T-cell (primary cell): ENCODE measurements at regions not wholly inside any gene's neighbourhood (a gene's known extent, or its start where the extent isn't known, plus 50 kb on each side); places are given as distances from the start of the nearest gene placed in this dataset.

ENCODE experiments used
- ATAC-seq, 4 experiments: fragments of 200-7000 bp in 3 of 4; fragments of 150-1000 bp in 1 of 4; cut with Tn5 transposase; replicated peaks in 1 of 4; 1 replicate in 3 of 4; 2 replicates in 1 of 4; pipeline ENCODE4 v1.10.0; 2021; ENCODE audit warnings: moderate library complexity in 3 of 4, mild to moderate bottlenecking in 2 of 4, moderate number of reproducible peaks in 1 of 4
- CTCF ChIA-PET, 2 donors: fragments of 300-600 bp; sonication (Branson Sonifier 250); formaldehyde crosslinking; loops; one replicate each; lab custom pipeline; 2022; ENCODE audit warnings: antibody characterized with exemption in 2 of 2; lab: Charles Lee
- POLR2A ChIA-PET, 2 donors: fragments of 300-600 bp; sonication (Branson Sonifier 250); formaldehyde crosslinking; loops; one replicate each; lab custom pipeline; 2022; ENCODE audit warnings: antibody characterized with exemption in 2 of 2; lab: Charles Lee
- DNase-seq, 35 experiments: peaks; one replicate each; pipeline versions ENCODE4 v3.0.0 to v3.0.0-alpha.2; 2013 to 2023
- H3K27ac ChIP-seq: one replicate; pipeline ENCODE4 v1.5.1; 2013; ENCODE audit warnings: low read length
- H3K27me3 ChIP-seq, 2 experiments: replicated peaks in 1 of 2; 1 replicate in 1 of 2; 2 replicates in 1 of 2; pipeline versions ENCODE4 v1.6.1 to v1.7.0; 2013; ENCODE audit warnings: low read length in 1 of 2, mixed read lengths in 1 of 2; ENCODE audit not compliant: control insufficient read depth in 2 of 2, insufficient read depth in 2 of 2; ENCODE audit errors: extremely low read depth in 1 of 2
- H3K36me3 ChIP-seq, 2 donors: 1 replicate in 1 of 2; 2 replicates in 1 of 2; pipeline versions ENCODE4 v1.6.1 to v1.7.0; 2013; ENCODE audit warnings: low read length in 1 of 2; ENCODE audit not compliant: control insufficient read depth in 2 of 2, insufficient read depth in 1 of 2; ENCODE audit errors: extremely low read depth in 1 of 2
- H3K4me1 ChIP-seq, 2 experiments: 1 replicate in 1 of 2; 2 replicates in 1 of 2; pipeline versions ENCODE4 v1.6.1 to v1.7.0; 2013; ENCODE audit warnings: low read length in 2 of 2, mixed read lengths in 1 of 2; ENCODE audit not compliant: insufficient read depth in 2 of 2, control insufficient read depth in 1 of 2; ENCODE audit errors: extremely low read depth in 1 of 2
- H3K4me3 ChIP-seq, 2 donors: 1 replicate in 1 of 2; 2 replicates in 1 of 2; pipeline versions ENCODE4 v1.5.1 to v1.7.0; 2013; ENCODE audit warnings: mild to moderate bottlenecking in 2 of 2, low read length in 1 of 2, moderate library complexity in 1 of 2; ENCODE audit not compliant: control insufficient read depth in 1 of 2; ENCODE audit errors: extremely low read depth in 1 of 2
- H3K9me3 ChIP-seq: 2 replicates; pipeline ENCODE4 v1.7.0; 2013
- H3K27ac Mint-ChIP-seq, 2 donors: one replicate each; pipeline ENCODE4 v1.8.0; 2020 to 2021; ENCODE audit warnings: mild to moderate bottlenecking in 2 of 2, mixed read lengths in 2 of 2
- H3K27me3 Mint-ChIP-seq, 2 donors: one replicate each; pipeline ENCODE4 v1.8.0; 2021 to 2022; ENCODE audit warnings: mixed read lengths in 2 of 2
- H3K36me3 Mint-ChIP-seq: one replicate; pipeline ENCODE4 v1.8.0; 2021; ENCODE audit warnings: mixed read lengths
- H3K4me1 Mint-ChIP-seq, 3 donors: one replicate each; pipeline ENCODE4 v1.8.0; 2020 to 2022; ENCODE audit warnings: mixed read lengths in 3 of 3, mild to moderate bottlenecking in 1 of 3
- H3K4me3 Mint-ChIP-seq, 3 donors: one replicate each; pipeline ENCODE4 v1.8.0; 2020 to 2022; ENCODE audit warnings: mild to moderate bottlenecking in 3 of 3, mixed read lengths in 3 of 3, moderate library complexity in 3 of 3
- H3K9me3 Mint-ChIP-seq, 3 donors: one replicate each; pipeline ENCODE4 v1.8.0; 2020 to 2022; ENCODE audit warnings: mixed read lengths in 3 of 3
- WGBS: methylation state at CpG from one replicate; pipeline ENCODE4 v1.1.5; 2013; ENCODE audit warnings: missing lambda C conversion rate; ENCODE audit not compliant: insufficient coverage; 5-methylcytosine and 5-hydroxymethylcytosine counted together

- Mint-ChIP-seq H3K4me1 (no peaks in the 10 kb centered on the region), H3K27me3 (peaks cover 4 to 11% of the 10 kb centered on the region in 2 donors), H3K4me3 (no peak overlapping the region), H3K9me3 (no peaks in the 10 kb centered on the region), H3K27ac (no peak overlapping the region), H3K36me3 (no peaks in the 10 kb centered on the region)
- ATAC-seq = no peak
- Histone ChIP-seq H3K27ac (no peak overlapping the region), H3K27me3 (peaks cover 0 to 24% of the 10 kb centered on the region in 2 experiments), H3K4me1 (no peaks in the 10 kb centered on the region), H3K36me3 (no peaks in the 10 kb centered on the region), H3K4me3 (no peak overlapping the region), H3K9me3 (no peaks in the 10 kb centered on the region)
- 79% methylated on average over 5 of the region's 5 CpGs for WGBS
- CTCF ChIA-PET = no interaction called here
- no peak for DNase-seq
- POLR2A ChIA-PET = no interaction called here
Observed at GRCh38 chr1:30469426-30469825, 254.0 kb downstream of the MATN1 start.

- ChIA-PET CTCF (no interaction called here), POLR2A (no interaction called here)
- WGBS = 63% methylated on average over 3 of the region's 10 CpGs
- H3K27ac Mint-ChIP-seq = no peak overlapping the region
- no peaks in the 10 kb centered on the region for H3K4me1 ChIP-seq
- no peak overlapping the region for H3K4me3 ChIP-seq
- no peak for DNase-seq
- ATAC-seq = no peak
- no peak overlapping the region for H3K27ac ChIP-seq
- H3K27me3 Mint-ChIP-seq = peaks cover 7 to 15% of the 10 kb centered on the region in 2 donors
- no peaks in the 10 kb centered on the region for H3K9me3 ChIP-seq
- no peak overlapping the region for H3K4me3 Mint-ChIP-seq
- no peaks in the 10 kb centered on the region for H3K36me3 Mint-ChIP-seq
- H3K27me3 ChIP-seq = peaks cover 0 to 35% of the 10 kb centered on the region in 2 experiments
- H3K36me3 ChIP-seq = no peaks in the 10 kb centered on the region
- H3K4me1 Mint-ChIP-seq = no peaks in the 10 kb centered on the region
- no peaks in the 10 kb centered on the region for H3K9me3 Mint-ChIP-seq
Observed at GRCh38 chr1:30467101-30467500, 256.3 kb downstream of the MATN1 start.

GRCh38 chr1:30466610-30467009 is 256.8 kb downstream of the MATN1 start:
- H3K9me3 ChIP-seq = no peaks in the 10 kb centered on the region
- DNase-seq (no peak), ATAC-seq (no peak)
- no peak overlapping the region for H3K4me3 Mint-ChIP-seq
- 63% methylated on average over 3 of the region's 3 CpGs for WGBS
- ChIA-PET CTCF (no interaction called here), POLR2A (no interaction called here)
- peaks cover 0 to 36% of the 10 kb centered on the region in 2 experiments for H3K27me3 ChIP-seq
- peaks cover 8 to 15% of the 10 kb centered on the region in 2 donors for H3K27me3 Mint-ChIP-seq
- no peaks in the 10 kb centered on the region for H3K4me1 Mint-ChIP-seq
- H3K36me3 ChIP-seq = no peaks in the 10 kb centered on the region
- H3K4me3 ChIP-seq = no peak overlapping the region
- H3K27ac ChIP-seq = no peak overlapping the region
- H3K4me1 ChIP-seq = no peaks in the 10 kb centered on the region
- H3K36me3 Mint-ChIP-seq = no peaks in the 10 kb centered on the region
- H3K27ac Mint-ChIP-seq = no peak overlapping the region
- no peaks in the 10 kb centered on the region for H3K9me3 Mint-ChIP-seq

- H3K27ac Mint-ChIP-seq = no peak overlapping the region
- no peaks in the 10 kb centered on the region for H3K9me3 Mint-ChIP-seq
- no peaks in the 10 kb centered on the region for H3K36me3 Mint-ChIP-seq
Observed at GRCh38 chr1:30466026-30466425, 257.4 kb downstream of the MATN1 start.

GRCh38 chr1:30465096-30465495 is 258.3 kb downstream of the MATN1 start:
- ChIA-PET CTCF (no interaction called here), POLR2A (no interaction called here)
- Mint-ChIP-seq H3K4me3 (no peak overlapping the region), H3K36me3 (no peaks in the 10 kb centered on the region), H3K9me3 (no peaks in the 10 kb centered on the region), H3K4me1 (no peaks in the 10 kb centered on the region), H3K27me3 (peaks cover 8 to 15% of the 10 kb centered on the region in 2 donors), H3K27ac (no peak overlapping the region)
- no peak overlapping the region for H3K27ac ChIP-seq
- no peaks in the 10 kb centered on the region for H3K36me3 ChIP-seq
- no peaks in the 10 kb centered on the region for H3K4me1 ChIP-seq
- DNase-seq (no peak), ATAC-seq (no peak)
- H3K27me3 ChIP-seq = peaks cover 0 to 47% of the 10 kb centered on the region in 2 experiments
- H3K4me3 ChIP-seq = no peak overlapping the region
- 100% methylated on average over 1 of the region's 2 CpGs for WGBS
- no peaks in the 10 kb centered on the region for H3K9me3 ChIP-seq

More at GRCh38 chr1:30466026-30466425, 257.4 kb downstream of the MATN1 start:
- no peaks in the 10 kb centered on the region for H3K4me1 ChIP-seq
- ATAC-seq (no peak), DNase-seq (no peak)
- no peak overlapping the region for H3K4me3 Mint-ChIP-seq
- WGBS = 50% methylated on average over 2 of the region's 4 CpGs
- peaks cover 8 to 15% of the 10 kb centered on the region in 2 donors for H3K27me3 Mint-ChIP-seq
- no peak overlapping the region for H3K4me3 ChIP-seq
- H3K36me3 ChIP-seq = no peaks in the 10 kb centered on the region
- H3K27me3 ChIP-seq = peaks cover 0 to 38% of the 10 kb centered on the region in 2 experiments
- H3K4me1 Mint-ChIP-seq = no peaks in the 10 kb centered on the region
- ChIA-PET CTCF (no interaction called here), POLR2A (no interaction called here)
- no peak overlapping the region for H3K27ac ChIP-seq
- no peaks in the 10 kb centered on the region for H3K9me3 ChIP-seq

- H3K4me1 ChIP-seq = no peaks in the 10 kb centered on the region
- H3K27ac Mint-ChIP-seq = no peak overlapping the region
- H3K9me3 ChIP-seq = no peaks in the 10 kb centered on the region
- POLR2A ChIA-PET = no interaction called here
- no peaks in the 10 kb centered on the region for H3K36me3 ChIP-seq
- ATAC-seq (no peak), DNase-seq (no peak)
- CTCF ChIA-PET = no interaction called here
- no peak overlapping the region for H3K4me3 Mint-ChIP-seq
- H3K36me3 Mint-ChIP-seq = no peaks in the 10 kb centered on the region
- peaks cover 8 to 19% of the 10 kb centered on the region in 2 donors for H3K27me3 Mint-ChIP-seq
- H3K4me3 ChIP-seq = no peak overlapping the region
- peaks cover 0 to 47% of the 10 kb centered on the region in 2 experiments for H3K27me3 ChIP-seq
- 100% methylated on average over 1 of the region's 1 CpG for WGBS
- no peaks in the 10 kb centered on the region for H3K9me3 Mint-ChIP-seq
- no peaks in the 10 kb centered on the region for H3K4me1 Mint-ChIP-seq
- no peak overlapping the region for H3K27ac ChIP-seq
Observed at GRCh38 chr1:30464187-30464617, 259.2 kb downstream of the MATN1 start.
